ENCODE measurements at regions not wholly inside any gene's neighbourhood (a gene's known extent, or its start where the extent isn't known, plus 50 kb on each side); places are given as distances from the start of the nearest gene placed in this dataset.
A peak's percentile ranks its signal among the peaks of the same experiment; 100 is the strongest.
"Not testable (repeated sequence)": the region's sequence is repeated elsewhere in the genome, so short reads cannot be mapped to it uniquely, and the experiment has no call there.

- no peak for DNase-seq
Observed at GRCh38 chr15:69685512-69686452, 233.2 kb downstream of the RPLP1 start.

- no peak for DNase-seq
Observed at GRCh38 chr15:69686626-69687025, 234.0 kb downstream of the RPLP1 start.

- DNase-seq = no peak
Observed at GRCh38 chr15:69689133-69689532, 236.5 kb downstream of the RPLP1 start.

- DNase-seq = no peak
Observed at GRCh38 chr15:69691307-69692015, 238.8 kb downstream of the RPLP1 start.

- no peak for DNase-seq
Observed at GRCh38 chr15:69692342-69692741, 239.7 kb downstream of the RPLP1 start.

GRCh38 chr15:69693059-69693458 is 240.4 kb downstream of the RPLP1 start:
- no peak for DNase-seq

- no peak for DNase-seq
Observed at GRCh38 chr15:69696946-69697345, 244.3 kb downstream of the RPLP1 start.

GRCh38 chr15:69697916-69698315 is 245.3 kb downstream of the RPLP1 start:
- DNase-seq = no peak

- no peak for DNase-seq
Observed at GRCh38 chr15:69699096-69699495, 246.5 kb downstream of the RPLP1 start.

GRCh38 chr15:69700380-69700779 is 247.8 kb downstream of the RPLP1 start:
- DNase-seq = no peak

- no peak for DNase-seq
Observed at GRCh38 chr15:69701198-69701597, 248.6 kb downstream of the RPLP1 start.

GRCh38 chr15:69703532-69704187 is 251.0 kb downstream of the RPLP1 start:
- DNase-seq = no peak

- no peak for DNase-seq
Observed at GRCh38 chr15:69704229-69704628, 251.6 kb downstream of the RPLP1 start.

- no peak for DNase-seq
Observed at GRCh38 chr15:69704700-69705099, 252.1 kb downstream of the RPLP1 start.

GRCh38 chr15:69706353-69707097 is 253.9 kb downstream of the RPLP1 start:
- DNase-seq = no peak

GRCh38 chr15:69707241-69707640 is 254.6 kb downstream of the RPLP1 start:
- not testable (repeated sequence) for DNase-seq

GRCh38 chr15:69708436-69709122 is 256.0 kb downstream of the RPLP1 start:
- not testable (repeated sequence) for DNase-seq

- no peak for DNase-seq
Observed at GRCh38 chr15:69712991-69713390, 260.4 kb downstream of the RPLP1 start.

- peak; percentile 74 for DNase-seq
Observed at GRCh38 chr15:69713726-69714559, 261.3 kb downstream of the RPLP1 start.

GRCh38 chr15:69715210-69715609 is 262.6 kb downstream of the RPLP1 start:
- DNase-seq = no peak

GRCh38 chr15:69718436-69718835 is 265.8 kb downstream of the RPLP1 start:
- DNase-seq = no peak
